NCI-H460 (cell line): ENCODE measurements at regions not wholly inside any gene's neighbourhood (a gene's known extent, or its start where the extent isn't known, plus 50 kb on each side); places are given as distances from the start of the nearest gene placed in this dataset.

ENCODE experiments used
- DNase-seq: peaks from one replicate; pipeline ENCODE4 v3.0.0-alpha.2; 2016; ENCODE audit warnings: low read depth; ENCODE audit errors: extremely low read depth

- DNase-seq, result no peak
These were observed 82.4 kb upstream of the PDE1C start for GRCh38 chr7:32152576-32152975.

- no peak for DNase-seq
These were observed 80.4 kb upstream of the PDE1C start for GRCh38 chr7:32150589-32150988.

- no peak for DNase-seq
These were observed 79.8 kb upstream of the PDE1C start for GRCh38 chr7:32150039-32150438.

- DNase-seq, result no peak
These were observed 77.5 kb upstream of the PDE1C start for GRCh38 chr7:32147546-32148268.

- DNase-seq, result no peak
These were observed 75.7 kb upstream of the PDE1C start for GRCh38 chr7:32145911-32146310.

- no peak for DNase-seq
These were observed 74.5 kb upstream of the PDE1C start for GRCh38 chr7:32144676-32145075.

GRCh38 chr7:32143301-32143700, 73.1 kb upstream of the PDE1C start:
- DNase-seq, result no peak

GRCh38 chr7:32142649-32143048, 72.4 kb upstream of the PDE1C start:
- DNase-seq, result no peak

GRCh38 chr7:32140210-32140939, 70.2 kb upstream of the PDE1C start:
- DNase-seq, result no peak

- no peak for DNase-seq
These were observed 66.9 kb upstream of the PDE1C start for GRCh38 chr7:32137059-32137458.

- no peak for DNase-seq
These were observed 60.9 kb upstream of the PDE1C start for GRCh38 chr7:32131091-32131490.

GRCh38 chr7:32126843-32127242, 56.6 kb upstream of the PDE1C start:
- no peak for DNase-seq
